NCI-H2227 treated with DMSO at 0.1 percent for 48 hours (cell line): ENCODE measurements at regions not wholly inside any gene's neighbourhood (a gene's known extent, or its start where the extent isn't known, plus 50 kb on each side); places are given as distances from the start of the nearest gene placed in this dataset.
A peak's percentile ranks its signal among the peaks of the same experiment; 100 is the strongest.

Experiments used
- DNase-seq: peaks from one replicate; lab custom pipeline; 2025; lab: John Stamatoyannopoulos, UW

- DNase-seq, result no peak
Measured at GRCh38 chr22:22075382-22076163, 93.0 kb upstream of the TOP3B start.

GRCh38 chr22:22074634-22075381 lies 92.2 kb upstream of the TOP3B start:
- no peak for DNase-seq

- DNase-seq, result no peak
Measured at GRCh38 chr22:22073769-22074561, 91.4 kb upstream of the TOP3B start.

- no peak for DNase-seq
Measured at GRCh38 chr22:22072169-22072836, 89.7 kb upstream of the TOP3B start.

GRCh38 chr22:22071455-22071854 lies 88.9 kb upstream of the TOP3B start:
- DNase-seq, result no peak

GRCh38 chr22:22070371-22070824 lies 87.8 kb upstream of the TOP3B start:
- no peak for DNase-seq

GRCh38 chr22:22069450-22070370 lies 87.1 kb upstream of the TOP3B start:
- DNase-seq, result no peak

- no peak for DNase-seq
Measured at GRCh38 chr22:22068657-22069056, 86.1 kb upstream of the TOP3B start.

GRCh38 chr22:22068025-22068424 lies 85.4 kb upstream of the TOP3B start:
- DNase-seq, result no peak

- DNase-seq, result no peak
Measured at GRCh38 chr22:22067192-22067591, 84.6 kb upstream of the TOP3B start.

GRCh38 chr22:22064580-22064979 lies 82.0 kb upstream of the TOP3B start:
- DNase-seq, result no peak

GRCh38 chr22:22062306-22062793 lies 79.8 kb upstream of the TOP3B start:
- no peak for DNase-seq

GRCh38 chr22:22061085-22062077 lies 78.8 kb upstream of the TOP3B start:
- DNase-seq, result no peak

- peak; percentile 34 for DNase-seq
Measured at GRCh38 chr22:22060200-22061084, 77.9 kb upstream of the TOP3B start.

- no peak for DNase-seq
Measured at GRCh38 chr22:22059291-22060002, 76.9 kb upstream of the TOP3B start.

- no peak for DNase-seq
Measured at GRCh38 chr22:22058633-22059290, 76.2 kb upstream of the TOP3B start.
